ENCODE measurements at regions not wholly inside any gene's neighbourhood (a gene's known extent, or its start where the extent isn't known, plus 50 kb on each side); places are given as distances from the start of the nearest gene placed in this dataset.

- Histone ChIP-seq H2BK12ac (ENCODE audit: low read depth, low read length) (no peak overlapping the region), H2BK120ac (replicated peaks; ENCODE audit: low read depth, low read length) (no peak overlapping the region), H3K18ac (ENCODE audit: extremely low read depth, low read length) (no peak overlapping the region), H3K23ac (ENCODE audit: insufficient read length) (no peak overlapping the region), H2BK15ac (ENCODE audit: low read length) (no peak overlapping the region), H3K9ac (replicated peaks in 1 of 4; ENCODE audit: extremely low read depth in 1 of 4, low read depth in 3 of 4, low read length in 3 of 4) (no peak overlapping the region), H3K4me3 (ENCODE audit: extremely low read depth in 1 of 4, insufficient read depth in 2 of 4, low read depth in 3 of 4, low read length in 4 of 4) (no peak overlapping the region), H3K9me3 (ENCODE audit: insufficient read depth in 2 of 2, low read depth in 1 of 2, low read length in 1 of 2) (no peaks in the 10 kb centered on the region), H3K4me1 (replicated peaks in 1 of 4; ENCODE audit: control insufficient read depth in 3 of 4, insufficient read depth in 4 of 4, low read length in 3 of 4) (peaks cover 0 to 5% (median 4%) of the 10 kb centered on the region in 4 experiments; a peak in 5 of 7 replicates), H4K8ac (ENCODE audit: extremely low read depth, insufficient read depth, low read length) (no peak overlapping the region), H3K23me2 (ENCODE audit: low read depth, low read length) (no peaks in the 10 kb centered on the region), H3K4ac (replicated peaks; ENCODE audit: insufficient read length, low read depth, low read length) (no peak overlapping the region), H3K36me3 (ENCODE audit: control insufficient read depth in 2 of 4, insufficient read depth in 4 of 4, low read length in 3 of 4) (no peaks in the 10 kb centered on the region), H2AK5ac (ENCODE audit: low read depth, low read length) (no peak overlapping the region), H2BK5ac (ENCODE audit: low read depth, low read length) (no peak overlapping the region; the same call in 1 of the 2 replicates), H3K27ac (ENCODE audit: low read depth, low read length) (no peak overlapping the region), H3K79me2 (ENCODE audit: control insufficient read depth in 1 of 2, insufficient read depth in 2 of 2, low read length in 2 of 2) (no peaks in the 10 kb centered on the region), H3K56ac (replicated peaks; ENCODE audit: insufficient read length, low read depth, low read length) (no peak overlapping the region), H3K14ac (ENCODE audit: insufficient read length) (no peak overlapping the region), H4K5ac (ENCODE audit: insufficient read length, low read depth, low read length) (no peak overlapping the region), H4K20me1 (replicated peaks in 1 of 2; ENCODE audit: control insufficient read depth in 1 of 2, insufficient read depth in 2 of 2, low read length in 2 of 2) (no peaks in the 10 kb centered on the region), H3K4me2 (ENCODE audit: insufficient read depth in 1 of 2, low read depth in 2 of 2, low read length in 2 of 2) (no peak overlapping the region), H4K91ac (replicated peaks; ENCODE audit: insufficient read length, low read length) (no peak overlapping the region), H3K79me1 (ENCODE audit: low read depth, low read length) (no peaks in the 10 kb centered on the region), H2AFZ (ENCODE audit: low read length) (no peak overlapping the region), H3K27me3 (replicated peaks in 1 of 4; ENCODE audit: control insufficient read depth in 3 of 4, extremely low read depth in 1 of 4, insufficient read depth in 3 of 4, low read length in 3 of 4) (no peaks in the 10 kb centered on the region), H2BK20ac (ENCODE audit: low read length) (no peak overlapping the region)
- ChIA-PET POLR2A (ENCODE audit: partially characterized antibody) (no interaction called here), CTCF (ENCODE audit: partially characterized antibody) (no interaction called here)
- DNase-seq (ENCODE audit: low read depth in 1 of 2, low spot score in 2 of 2) (no peak), FAIRE-seq (no peak)
- TF ChIP-seq SP2 (IDR thresholded peaks at IDR 0.05; ENCODE audit: low read length) (no peak), POLR2AphosphoS5 (IDR thresholded peaks at IDR 0.05; ENCODE audit: low read depth, low read length) (no peak)
- 89% methylated on average over 3 of the region's 3 CpGs; no CpG with 5 or more reads in 1 of the 2 experiments for WGBS, 2 experiments (ENCODE audit: extremely low coverage in 1 of 2, insufficient coverage in 1 of 2, insufficient read length in 1 of 2, insufficient replicate concordance in 2 of 2, low coverage in 1 of 2, low lambda C conversion rate in 2 of 2, missing lambda C conversion rate in 1 of 2)
These were observed 128.4 kb upstream of the ADGRF1 start for GRCh38 chr6:47170617-47170947.
